GM19467 (cell line): ENCODE measurements at regions not wholly inside any gene's neighbourhood (a gene's known extent, or its start where the extent isn't known, plus 50 kb on each side); places are given as distances from the start of the nearest gene placed in this dataset.
"Not testable (repeated sequence)": the region's sequence is repeated elsewhere in the genome, so short reads cannot be mapped to it uniquely, and the experiment has no call there.

ENCODE experiments used
- ATAC-seq: cut with Tn5 transposase; IDR thresholded peaks from one replicate; pipeline ENCODE4 v1.9.1; 2021; ENCODE audit warnings: mild to moderate bottlenecking, moderate library complexity; ENCODE audit not compliant: unreplicated experiment

- ATAC-seq: no peak
Measured at GRCh38 chr6:23797041-23797440, 329.0 kb upstream of the NRSN1 start.

GRCh38 chr6:23804289-23804688 lies 321.7 kb upstream of the NRSN1 start:
- not testable (repeated sequence) for ATAC-seq

GRCh38 chr6:23821141-23821540 lies 304.9 kb upstream of the NRSN1 start:
- not testable (repeated sequence) for ATAC-seq

DNA sequence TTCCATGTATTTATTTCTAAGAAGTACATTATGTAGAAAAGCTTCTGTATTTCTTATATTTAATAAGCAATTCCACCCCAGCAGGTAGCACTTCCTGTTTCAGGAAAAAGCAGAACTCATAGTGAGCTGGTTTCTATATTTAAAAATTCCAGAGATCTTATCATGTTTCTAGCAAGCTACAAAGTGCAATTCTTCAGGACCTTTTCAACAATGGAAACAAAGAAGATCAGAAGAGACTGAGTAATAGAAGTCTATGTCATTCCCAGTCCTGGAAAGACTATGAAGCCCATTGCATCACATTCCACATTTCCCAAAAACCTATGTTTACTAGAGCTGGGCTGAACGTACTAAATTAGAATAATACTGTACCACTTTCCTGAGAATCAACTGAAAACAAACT lies 302.6 kb upstream of the NRSN1 start:
- no peak for ATAC-seq

DNA sequence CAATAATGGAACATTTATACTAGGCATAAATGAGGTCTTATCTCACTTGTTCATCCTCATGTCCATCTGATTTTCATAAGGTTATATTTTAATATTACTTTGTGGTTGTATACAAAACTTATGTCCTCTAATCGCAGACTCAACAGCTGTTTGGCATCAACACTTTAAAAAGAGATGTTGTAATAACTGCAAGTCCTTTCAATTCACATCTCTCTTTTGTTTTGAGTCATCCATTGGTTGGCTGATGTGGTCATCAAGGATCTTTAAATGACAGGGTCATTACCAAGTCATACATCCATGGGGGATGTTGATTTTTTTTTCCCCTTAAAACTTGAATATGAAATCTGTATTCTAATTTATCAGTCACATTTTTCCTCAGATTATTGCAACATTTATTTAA lies 299.4 kb upstream of the NRSN1 start:
- no peak for ATAC-seq

GRCh38 chr6:23828861-23829260 lies 297.2 kb upstream of the NRSN1 start:
- no peak for ATAC-seq

- no peak for ATAC-seq
Measured at GRCh38 chr6:23841116-23841515, 284.9 kb upstream of the NRSN1 start.

GRCh38 chr6:23842760-23843159 lies 283.3 kb upstream of the NRSN1 start:
- no peak for ATAC-seq

DNA sequence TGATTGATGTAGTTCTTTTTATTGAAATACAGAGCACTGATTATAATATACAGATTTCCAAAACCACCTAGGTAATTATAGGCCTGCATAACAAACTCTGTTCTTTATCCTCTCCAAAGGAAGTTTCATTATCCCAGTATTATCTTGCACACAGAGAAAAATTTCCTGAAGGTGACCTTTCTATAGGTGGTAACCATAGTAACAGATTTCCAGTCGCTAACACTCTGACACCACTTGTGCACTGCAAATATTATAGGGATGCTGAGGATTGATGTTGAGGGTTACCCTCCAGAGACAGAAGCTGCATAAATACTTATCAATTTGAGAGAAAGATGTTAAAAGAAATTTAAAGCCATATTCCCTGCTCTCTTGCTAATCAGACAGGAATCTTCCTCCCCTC lies 274.5 kb upstream of the NRSN1 start:
- no peak for ATAC-seq

GRCh38 chr6:23853566-23854133 lies 272.4 kb upstream of the NRSN1 start:
- not testable (repeated sequence) for ATAC-seq

- not testable (repeated sequence) for ATAC-seq
Measured at GRCh38 chr6:23854154-23854553, 271.9 kb upstream of the NRSN1 start.

DNA sequence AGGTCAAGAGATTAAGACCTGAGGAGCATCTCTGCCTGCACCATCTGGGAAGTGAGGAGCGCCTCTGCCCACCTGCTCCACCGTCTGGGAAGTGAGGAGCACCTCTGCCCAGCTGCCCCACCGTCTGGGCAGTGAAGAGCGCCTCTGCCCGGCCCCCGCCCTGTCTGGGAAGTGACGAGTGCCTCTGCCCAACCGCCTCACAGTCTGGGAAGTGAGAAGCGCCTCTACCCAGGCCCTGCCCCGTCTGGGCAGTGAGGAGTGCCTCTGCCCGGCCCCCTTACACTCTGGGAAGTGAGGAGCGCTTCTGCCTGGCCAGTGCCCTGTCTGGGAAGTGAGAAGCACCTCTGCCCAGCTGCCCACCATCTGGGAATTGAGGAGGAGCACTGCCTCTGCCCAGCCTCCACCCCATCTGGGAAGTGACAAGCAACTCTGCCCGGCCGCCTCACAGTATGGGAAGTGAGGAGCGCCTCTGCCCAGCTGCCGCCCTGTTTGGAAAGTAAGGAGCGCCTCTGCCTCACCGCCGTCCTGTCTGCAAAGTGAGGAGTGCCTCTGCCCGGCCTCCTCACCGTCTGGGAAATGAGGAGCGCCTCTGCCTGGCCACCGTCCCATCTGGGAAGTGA lies 270.4 kb upstream of the NRSN1 start:
- ATAC-seq: no peak

GRCh38 chr6:23870496-23870895 lies 255.5 kb upstream of the NRSN1 start:
- ATAC-seq: no peak

- ATAC-seq: no peak
Measured at GRCh38 chr6:23873161-23873560, 252.9 kb upstream of the NRSN1 start.

GRCh38 chr6:23875006-23875405 lies 251.0 kb upstream of the NRSN1 start:
- ATAC-seq: no peak

GRCh38 chr6:23879816-23880215 lies 246.2 kb upstream of the NRSN1 start:
- ATAC-seq: no peak

DNA sequence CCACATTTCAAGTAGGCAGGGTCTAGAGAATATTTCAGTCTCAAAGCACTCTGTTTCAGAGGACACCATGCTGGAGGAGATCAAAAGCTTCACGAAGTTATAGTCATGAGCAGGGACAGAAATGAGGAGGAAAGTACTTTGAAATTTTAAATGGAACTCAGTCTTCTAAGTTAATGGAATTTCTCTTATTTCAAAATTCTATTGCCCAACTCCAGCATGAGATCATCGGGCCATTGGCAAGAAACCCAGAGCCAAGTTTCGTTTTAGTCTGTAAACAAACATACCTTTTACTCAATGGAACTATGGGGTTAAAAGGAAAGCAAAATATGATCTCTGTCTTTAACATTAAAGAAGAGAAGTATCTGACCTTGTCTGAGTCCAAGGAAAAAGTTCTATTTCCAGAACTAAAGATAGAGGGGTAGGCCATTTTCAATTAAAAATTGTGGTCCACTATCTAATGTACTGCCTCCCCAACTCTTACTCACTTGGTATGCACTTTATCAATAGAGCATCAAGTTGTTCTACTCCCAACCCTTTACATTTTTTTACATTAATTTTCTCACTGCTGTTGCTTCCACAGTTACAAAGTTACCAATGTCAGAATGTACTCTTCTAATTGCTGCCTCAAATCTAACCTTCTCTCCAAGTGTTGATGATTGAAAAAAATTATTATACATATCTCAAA lies 235.3 kb upstream of the NRSN1 start:
- no peak for ATAC-seq

- no peak for ATAC-seq
Measured at GRCh38 chr6:23905133-23905815, 220.7 kb upstream of the NRSN1 start.

DNA sequence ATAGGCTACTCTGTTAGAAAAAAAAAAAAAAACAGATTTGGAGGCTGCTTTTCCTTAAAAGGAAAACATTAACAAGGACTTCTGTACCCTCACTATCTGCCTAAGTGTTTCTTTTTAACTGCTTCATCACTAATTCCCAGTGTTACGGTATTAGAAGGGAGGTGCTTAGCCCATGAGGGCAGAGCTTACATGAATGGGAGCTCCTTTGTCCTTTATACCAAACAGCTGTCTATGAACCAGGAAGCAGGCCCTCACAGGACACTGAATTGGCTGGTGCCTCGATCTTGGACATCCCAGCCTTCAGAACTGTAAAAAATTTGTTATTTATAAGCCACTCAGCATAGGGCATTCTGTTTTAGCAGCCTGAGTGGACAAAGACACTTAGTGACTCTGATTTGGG lies 215.6 kb upstream of the NRSN1 start:
- ATAC-seq: no peak

DNA sequence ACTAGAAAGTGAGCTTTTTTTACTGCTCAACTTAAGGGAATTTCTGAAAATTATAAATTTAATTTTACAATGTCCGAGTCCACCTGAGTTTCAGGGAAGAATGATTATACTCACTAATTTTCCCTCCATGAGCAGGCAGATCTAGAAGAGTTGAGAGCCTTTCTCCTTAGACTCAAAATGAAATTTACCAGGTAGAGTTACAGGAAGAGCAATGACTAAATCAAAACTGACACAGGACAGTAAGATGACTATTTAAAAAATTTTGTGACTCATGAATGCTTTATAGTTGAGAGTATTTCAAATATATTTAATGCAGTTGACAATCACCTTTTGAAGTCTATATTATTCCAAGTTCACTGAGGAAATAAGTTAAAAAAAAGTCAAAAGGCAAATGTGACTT lies 198.1 kb upstream of the NRSN1 start:
- ATAC-seq: no peak

DNA sequence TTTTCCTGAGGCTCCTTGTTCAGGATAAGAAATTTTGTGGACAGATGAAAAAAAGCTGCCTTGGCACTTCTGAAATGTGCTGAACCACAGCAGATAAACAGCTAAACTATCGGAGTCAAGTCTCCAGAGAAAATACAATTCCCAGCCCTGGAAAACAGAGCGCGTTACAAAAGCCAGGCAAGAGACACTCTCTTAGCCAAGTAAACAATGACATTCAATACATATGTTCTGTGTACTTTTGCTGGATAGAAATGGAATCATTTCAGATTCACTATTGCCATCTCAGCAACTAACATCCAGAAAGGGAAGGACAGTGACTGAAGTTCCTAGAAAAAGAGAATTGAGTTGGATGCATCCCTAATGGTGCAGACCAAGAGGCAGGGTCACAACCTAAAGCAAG lies 196.8 kb upstream of the NRSN1 start:
- no peak for ATAC-seq

DNA sequence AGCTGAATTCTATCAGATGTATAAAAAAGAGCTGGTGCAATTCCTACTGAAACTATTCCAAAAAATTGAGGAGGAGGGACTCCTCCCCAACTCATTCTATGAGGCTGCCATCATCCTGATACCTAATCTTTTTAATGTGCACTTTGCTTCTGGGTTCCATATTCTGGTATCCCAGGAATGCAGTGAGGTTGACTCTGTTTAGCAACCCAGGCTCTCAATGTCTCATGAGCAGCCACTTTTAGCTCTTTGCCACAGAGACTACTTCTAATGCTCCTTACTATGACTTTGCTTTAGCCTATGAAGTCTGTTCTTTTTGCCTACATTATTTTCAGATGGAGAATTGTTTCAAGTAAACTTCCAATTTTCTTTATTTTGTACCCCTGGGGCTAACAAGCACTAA lies 185.5 kb upstream of the NRSN1 start:
- ATAC-seq: no peak
